ENCODE measurements at regions not wholly inside any gene's neighbourhood (a gene's known extent, or its start where the extent isn't known, plus 50 kb on each side); places are given as distances from the start of the nearest gene placed in this dataset.

DNA sequence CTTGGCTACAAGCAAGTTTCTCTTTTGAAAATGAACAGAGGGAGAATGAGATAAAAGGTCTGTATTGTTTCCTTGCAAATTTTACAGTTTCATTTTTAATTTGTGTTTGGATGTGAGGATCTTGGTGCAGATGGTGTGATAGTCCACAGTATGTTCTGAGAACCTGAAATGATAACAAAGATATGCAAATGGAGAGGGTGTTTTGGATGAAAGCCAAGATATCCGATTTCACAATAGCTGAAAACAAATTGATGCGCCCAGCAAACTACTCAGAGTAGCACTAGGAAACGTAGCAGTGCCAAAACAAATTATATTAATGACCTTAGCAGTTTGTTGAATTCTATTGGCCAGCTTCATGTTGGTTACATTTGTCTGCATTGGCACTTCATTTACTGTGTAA is 683.5 kb downstream of the TMEM182 start:
- TF ChIP-seq, protein P1, sequence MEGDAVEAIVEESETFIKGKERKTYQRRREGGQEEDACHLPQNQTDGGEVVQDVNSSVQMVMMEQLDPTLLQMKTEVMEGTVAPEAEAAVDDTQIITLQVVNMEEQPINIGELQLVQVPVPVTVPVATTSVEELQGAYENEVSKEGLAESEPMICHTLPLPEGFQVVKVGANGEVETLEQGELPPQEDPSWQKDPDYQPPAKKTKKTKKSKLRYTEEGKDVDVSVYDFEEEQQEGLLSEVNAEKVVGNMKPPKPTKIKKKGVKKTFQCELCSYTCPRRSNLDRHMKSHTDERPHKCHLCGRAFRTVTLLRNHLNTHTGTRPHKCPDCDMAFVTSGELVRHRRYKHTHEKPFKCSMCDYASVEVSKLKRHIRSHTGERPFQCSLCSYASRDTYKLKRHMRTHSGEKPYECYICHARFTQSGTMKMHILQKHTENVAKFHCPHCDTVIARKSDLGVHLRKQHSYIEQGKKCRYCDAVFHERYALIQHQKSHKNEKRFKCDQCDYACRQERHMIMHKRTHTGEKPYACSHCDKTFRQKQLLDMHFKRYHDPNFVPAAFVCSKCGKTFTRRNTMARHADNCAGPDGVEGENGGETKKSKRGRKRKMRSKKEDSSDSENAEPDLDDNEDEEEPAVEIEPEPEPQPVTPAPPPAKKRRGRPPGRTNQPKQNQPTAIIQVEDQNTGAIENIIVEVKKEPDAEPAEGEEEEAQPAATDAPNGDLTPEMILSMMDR (IDR thresholded peaks at IDR 0.05), result no peak
- TF ChIP-seq POLR2A (IDR thresholded peaks at IDR 0.05), result no peak
